HepG2 (cell line): ENCODE measurements at regions not wholly inside any gene's neighbourhood (a gene's known extent, or its start where the extent isn't known, plus 50 kb on each side); places are given as distances from the start of the nearest gene placed in this dataset.

Experiments used
- FOSL2 ChIP-seq: sonication (generic); formaldehyde crosslinking; IDR thresholded peaks from 2 replicates; pipeline ENCODE4 v1.4.0; 2020; ENCODE audit warnings: missing genetic modification reagents
- KMT2A ChIP-seq: sonication (generic); formaldehyde crosslinking; IDR thresholded peaks from 2 replicates; pipeline ENCODE4 v1.4.0; 2020; ENCODE audit warnings: missing genetic modification reagents
- NBN ChIP-seq: fragments of 450-650 bp; conservative IDR thresholded peaks from 2 replicates; pipeline ENCODE4 v1.6.1; 2017
- NFIC ChIP-seq: IDR thresholded peaks from 2 replicates; pipeline ENCODE4 v1.6.1; 2012; ENCODE audit warnings: mild to moderate bottlenecking, low read length, inconsistent platforms
- POLR2AphosphoS2 ChIP-seq: IDR thresholded peaks from 2 replicates; pipeline ENCODE4 v1.6.1; 2011; ENCODE audit warnings: low read depth, low read length, improper control_type of control experiment
- RELA ChIP-seq: sonication (generic); formaldehyde crosslinking; IDR thresholded peaks from 2 replicates; pipeline ENCODE4 v1.4.0; 2020; ENCODE audit warnings: missing genetic modification reagents
- TBL1XR1 ChIP-seq: fragments of 150-350 bp; IDR thresholded peaks from 2 replicates; pipeline ENCODE4 v1.6.1; 2014; ENCODE audit warnings: borderline replicate concordance, low read length; ENCODE audit not compliant: partially characterized antibody
- ZMYM3 ChIP-seq: sonication (generic); formaldehyde crosslinking; IDR thresholded peaks from 2 replicates; pipeline ENCODE4 v1.5.1; 2020; ENCODE audit warnings: mild to moderate bottlenecking, missing genetic modification reagents
- ZNF33B ChIP-seq: sonication (generic); formaldehyde crosslinking; IDR thresholded peaks from 2 replicates; pipeline ENCODE4 v1.5.1; 2020; ENCODE audit warnings: mild to moderate bottlenecking, missing genetic modification reagents
- ZNF451 ChIP-seq: sonication (generic); formaldehyde crosslinking; IDR thresholded peaks from 2 replicates; pipeline ENCODE4 v1.5.0; 2020; ENCODE audit warnings: mild to moderate bottlenecking, missing genetic modification reagents
- ZNF589 ChIP-seq: sonication (generic); formaldehyde crosslinking; conservative IDR thresholded peaks from 2 replicates; pipeline ENCODE4 v1.8.0; 2022; ENCODE audit warnings: mild to moderate bottlenecking, moderate library complexity, missing genetic modification reagents
- ZNF607 ChIP-seq: sonication (generic); formaldehyde crosslinking; IDR thresholded peaks from 2 replicates; pipeline ENCODE4 v1.5.1; 2020; ENCODE audit warnings: missing genetic modification reagents, mild to moderate bottlenecking, borderline replicate concordance
- ZNF619 ChIP-seq: sonication (generic); formaldehyde crosslinking; IDR thresholded peaks from 2 replicates; pipeline ENCODE4 v1.4.0; 2020; ENCODE audit warnings: mild to moderate bottlenecking, missing genetic modification reagents
- ZNF713 ChIP-seq: sonication (generic); formaldehyde crosslinking; IDR thresholded peaks from 2 replicates; pipeline ENCODE4 v1.4.0; 2020; ENCODE audit warnings: mild to moderate bottlenecking, missing genetic modification reagents
- TF ChIP-seq, protein P1 (sequence below): sonication (generic); formaldehyde crosslinking; IDR thresholded peaks from 2 replicates; pipeline ENCODE4 v1.8.0; 2022; ENCODE audit warnings: mild to moderate bottlenecking, missing genetic modification reagents; ENCODE audit not compliant: insufficient replicate concordance
- TF ChIP-seq, protein P2 (sequence below): sonication (generic); formaldehyde crosslinking; IDR thresholded peaks from 2 replicates; pipeline ENCODE4 v1.4.0; 2020; ENCODE audit warnings: mild to moderate bottlenecking, missing genetic modification reagents
- TF ChIP-seq, protein P3 (sequence below): sonication (generic); IDR thresholded peaks from 2 replicates; pipeline ENCODE4 v1.6.1; 2016; ENCODE audit warnings: low read depth, borderline replicate concordance
- TF ChIP-seq, protein P4 (sequence below): sonication (generic); formaldehyde crosslinking; IDR thresholded peaks from 2 replicates; pipeline ENCODE4 v1.5.1; 2020; ENCODE audit warnings: mild to moderate bottlenecking, missing genetic modification reagents, moderate library complexity

DNA sequence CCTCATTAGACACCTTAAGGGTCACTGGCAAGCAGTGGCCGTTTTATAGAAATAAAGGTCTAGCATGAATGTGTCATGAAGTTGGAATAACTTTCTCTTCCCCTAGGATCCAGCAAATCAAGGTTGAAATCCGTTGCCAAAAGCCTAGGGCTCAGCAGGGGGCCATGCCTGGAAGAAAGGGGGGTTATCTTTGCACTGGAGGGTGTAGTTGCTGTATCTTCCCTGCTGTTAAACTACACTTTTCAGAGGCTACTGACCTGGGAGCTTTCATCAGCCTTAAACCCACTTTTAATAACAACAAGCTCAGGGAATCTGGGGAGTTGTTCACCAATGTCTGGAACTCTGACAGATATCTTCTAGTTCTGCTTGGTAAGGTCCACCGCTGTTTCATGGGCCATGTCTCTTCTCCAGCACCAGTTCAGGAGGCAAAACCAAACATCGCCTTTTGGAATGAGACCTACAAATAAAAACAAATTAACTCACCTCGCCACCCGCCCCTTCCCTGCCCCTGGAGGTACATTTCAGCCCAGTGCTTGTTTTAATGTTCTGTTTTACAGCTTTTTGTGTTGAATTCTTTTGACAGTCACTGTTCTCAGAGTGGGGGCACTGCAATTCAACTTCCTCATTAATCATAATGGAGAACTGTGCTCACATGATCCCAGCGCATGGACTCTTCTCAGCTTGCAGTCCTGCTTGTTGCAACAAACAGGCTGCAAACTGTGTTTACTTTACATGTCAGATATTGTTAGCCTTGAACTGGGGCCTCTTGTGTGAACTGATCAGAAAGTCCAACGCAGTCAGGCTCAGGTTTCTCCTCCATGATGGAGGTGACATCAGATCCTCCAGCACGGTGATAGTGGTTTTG, 508.7 kb downstream of the KCNJ2 start (continued):
- TF ChIP-seq, protein P1, sequence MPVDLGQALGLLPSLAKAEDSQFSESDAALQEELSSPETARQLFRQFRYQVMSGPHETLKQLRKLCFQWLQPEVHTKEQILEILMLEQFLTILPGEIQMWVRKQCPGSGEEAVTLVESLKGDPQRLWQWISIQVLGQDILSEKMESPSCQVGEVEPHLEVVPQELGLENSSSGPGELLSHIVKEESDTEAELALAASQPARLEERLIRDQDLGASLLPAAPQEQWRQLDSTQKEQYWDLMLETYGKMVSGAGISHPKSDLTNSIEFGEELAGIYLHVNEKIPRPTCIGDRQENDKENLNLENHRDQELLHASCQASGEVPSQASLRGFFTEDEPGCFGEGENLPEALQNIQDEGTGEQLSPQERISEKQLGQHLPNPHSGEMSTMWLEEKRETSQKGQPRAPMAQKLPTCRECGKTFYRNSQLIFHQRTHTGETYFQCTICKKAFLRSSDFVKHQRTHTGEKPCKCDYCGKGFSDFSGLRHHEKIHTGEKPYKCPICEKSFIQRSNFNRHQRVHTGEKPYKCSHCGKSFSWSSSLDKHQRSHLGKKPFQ (CRISPR knock-in tag), result peak; percentile 76
- TF ChIP-seq ZMYM3 (CRISPR knock-in tag) (peak; percentile 73; the same call in 1 of the 2 replicates), POLR2AphosphoS2 (no peak), NBN (no peak), ZNF451 (CRISPR knock-in tag) (no peak), TBL1XR1 (peak; percentile 33), FOSL2 (peak; percentile 74), RELA (no peak), ZNF607 (CRISPR knock-in tag) (peak; percentile 81; the same call in 1 of the 2 replicates), ZNF713 (CRISPR knock-in tag) (0 out of 2 replicates have a peak, but pooled peaks have one; percentile 40), ZNF33B (CRISPR knock-in tag) (peak; percentile 82; the same call in 1 of the 2 replicates), ZNF619 (no peak), NFIC (0 out of 2 replicates have a peak, but pooled peaks have one; percentile 50), KMT2A (CRISPR knock-in tag) (no peak), ZNF589 (CRISPR knock-in tag) (no peak)
- TF ChIP-seq, protein P2, sequence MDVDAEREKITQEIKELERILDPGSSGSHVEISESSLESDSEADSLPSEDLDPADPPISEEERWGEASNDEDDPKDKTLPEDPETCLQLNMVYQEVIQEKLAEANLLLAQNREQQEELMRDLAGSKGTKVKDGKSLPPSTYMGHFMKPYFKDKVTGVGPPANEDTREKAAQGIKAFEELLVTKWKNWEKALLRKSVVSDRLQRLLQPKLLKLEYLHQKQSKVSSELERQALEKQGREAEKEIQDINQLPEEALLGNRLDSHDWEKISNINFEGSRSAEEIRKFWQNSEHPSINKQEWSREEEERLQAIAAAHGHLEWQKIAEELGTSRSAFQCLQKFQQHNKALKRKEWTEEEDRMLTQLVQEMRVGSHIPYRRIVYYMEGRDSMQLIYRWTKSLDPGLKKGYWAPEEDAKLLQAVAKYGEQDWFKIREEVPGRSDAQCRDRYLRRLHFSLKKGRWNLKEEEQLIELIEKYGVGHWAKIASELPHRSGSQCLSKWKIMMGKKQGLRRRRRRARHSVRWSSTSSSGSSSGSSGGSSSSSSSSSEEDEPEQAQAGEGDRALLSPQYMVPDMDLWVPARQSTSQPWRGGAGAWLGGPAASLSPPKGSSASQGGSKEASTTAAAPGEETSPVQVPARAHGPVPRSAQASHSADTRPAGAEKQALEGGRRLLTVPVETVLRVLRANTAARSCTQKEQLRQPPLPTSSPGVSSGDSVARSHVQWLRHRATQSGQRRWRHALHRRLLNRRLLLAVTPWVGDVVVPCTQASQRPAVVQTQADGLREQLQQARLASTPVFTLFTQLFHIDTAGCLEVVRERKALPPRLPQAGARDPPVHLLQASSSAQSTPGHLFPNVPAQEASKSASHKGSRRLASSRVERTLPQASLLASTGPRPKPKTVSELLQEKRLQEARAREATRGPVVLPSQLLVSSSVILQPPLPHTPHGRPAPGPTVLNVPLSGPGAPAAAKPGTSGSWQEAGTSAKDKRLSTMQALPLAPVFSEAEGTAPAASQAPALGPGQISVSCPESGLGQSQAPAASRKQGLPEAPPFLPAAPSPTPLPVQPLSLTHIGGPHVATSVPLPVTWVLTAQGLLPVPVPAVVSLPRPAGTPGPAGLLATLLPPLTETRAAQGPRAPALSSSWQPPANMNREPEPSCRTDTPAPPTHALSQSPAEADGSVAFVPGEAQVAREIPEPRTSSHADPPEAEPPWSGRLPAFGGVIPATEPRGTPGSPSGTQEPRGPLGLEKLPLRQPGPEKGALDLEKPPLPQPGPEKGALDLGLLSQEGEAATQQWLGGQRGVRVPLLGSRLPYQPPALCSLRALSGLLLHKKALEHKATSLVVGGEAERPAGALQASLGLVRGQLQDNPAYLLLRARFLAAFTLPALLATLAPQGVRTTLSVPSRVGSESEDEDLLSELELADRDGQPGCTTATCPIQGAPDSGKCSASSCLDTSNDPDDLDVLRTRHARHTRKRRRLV (CRISPR knock-in tag), result no peak
- TF ChIP-seq, protein P3, sequence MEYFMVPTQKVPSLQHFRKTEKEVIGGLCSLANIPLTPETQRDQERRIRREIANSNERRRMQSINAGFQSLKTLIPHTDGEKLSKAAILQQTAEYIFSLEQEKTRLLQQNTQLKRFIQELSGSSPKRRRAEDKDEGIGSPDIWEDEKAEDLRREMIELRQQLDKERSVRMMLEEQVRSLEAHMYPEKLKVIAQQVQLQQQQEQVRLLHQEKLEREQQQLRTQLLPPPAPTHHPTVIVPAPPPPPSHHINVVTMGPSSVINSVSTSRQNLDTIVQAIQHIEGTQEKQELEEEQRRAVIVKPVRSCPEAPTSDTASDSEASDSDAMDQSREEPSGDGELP, result peak; percentile 31; the same call in 1 of the 2 replicates
- TF ChIP-seq, protein P4, sequence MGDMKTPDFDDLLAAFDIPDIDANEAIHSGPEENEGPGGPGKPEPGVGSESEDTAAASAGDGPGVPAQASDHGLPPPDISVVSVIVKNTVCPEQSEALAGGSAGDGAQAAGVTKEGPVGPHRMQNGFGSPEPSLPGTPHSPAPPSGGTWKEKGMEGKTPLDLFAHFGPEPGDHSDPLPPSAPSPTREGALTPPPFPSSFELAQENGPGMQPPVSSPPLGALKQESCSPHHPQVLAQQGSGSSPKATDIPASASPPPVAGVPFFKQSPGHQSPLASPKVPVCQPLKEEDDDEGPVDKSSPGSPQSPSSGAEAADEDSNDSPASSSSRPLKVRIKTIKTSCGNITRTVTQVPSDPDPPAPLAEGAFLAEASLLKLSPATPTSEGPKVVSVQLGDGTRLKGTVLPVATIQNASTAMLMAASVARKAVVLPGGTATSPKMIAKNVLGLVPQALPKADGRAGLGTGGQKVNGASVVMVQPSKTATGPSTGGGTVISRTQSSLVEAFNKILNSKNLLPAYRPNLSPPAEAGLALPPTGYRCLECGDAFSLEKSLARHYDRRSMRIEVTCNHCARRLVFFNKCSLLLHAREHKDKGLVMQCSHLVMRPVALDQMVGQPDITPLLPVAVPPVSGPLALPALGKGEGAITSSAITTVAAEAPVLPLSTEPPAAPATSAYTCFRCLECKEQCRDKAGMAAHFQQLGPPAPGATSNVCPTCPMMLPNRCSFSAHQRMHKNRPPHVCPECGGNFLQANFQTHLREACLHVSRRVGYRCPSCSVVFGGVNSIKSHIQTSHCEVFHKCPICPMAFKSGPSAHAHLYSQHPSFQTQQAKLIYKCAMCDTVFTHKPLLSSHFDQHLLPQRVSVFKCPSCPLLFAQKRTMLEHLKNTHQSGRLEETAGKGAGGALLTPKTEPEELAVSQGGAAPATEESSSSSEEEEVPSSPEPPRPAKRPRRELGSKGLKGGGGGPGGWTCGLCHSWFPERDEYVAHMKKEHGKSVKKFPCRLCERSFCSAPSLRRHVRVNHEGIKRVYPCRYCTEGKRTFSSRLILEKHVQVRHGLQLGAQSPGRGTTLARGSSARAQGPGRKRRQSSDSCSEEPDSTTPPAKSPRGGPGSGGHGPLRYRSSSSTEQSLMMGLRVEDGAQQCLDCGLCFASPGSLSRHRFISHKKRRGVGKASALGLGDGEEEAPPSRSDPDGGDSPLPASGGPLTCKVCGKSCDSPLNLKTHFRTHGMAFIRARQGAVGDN (CRISPR knock-in tag), result no peak
